A673 (cell line): ENCODE measurements at regions not wholly inside any gene's neighbourhood (a gene's known extent, or its start where the extent isn't known, plus 50 kb on each side); places are given as distances from the start of the nearest gene placed in this dataset.

Experiments used
- EZH2 ChIP-seq: fragments of 200-600 bp; sonication (generic); IDR thresholded peaks from 2 replicates; pipeline ENCODE4 v1.6.1; 2017; ENCODE audit warnings: borderline replicate concordance, low read depth, mild to moderate bottlenecking, mixed read lengths, antibody characterized with exemption, low read length; ENCODE audit not compliant: poor library complexity, severe bottlenecking
- TF ChIP-seq, protein P1 (sequence below): fragments of 300-800, 200-600 bp; sonication (generic); conservative IDR thresholded peaks from 2 replicates; pipeline ENCODE4 v1.5.1; 2017; ENCODE audit warnings: low read depth, mild to moderate bottlenecking, antibody characterized with exemption, low read length, moderate library complexity, mixed read lengths

DNA sequence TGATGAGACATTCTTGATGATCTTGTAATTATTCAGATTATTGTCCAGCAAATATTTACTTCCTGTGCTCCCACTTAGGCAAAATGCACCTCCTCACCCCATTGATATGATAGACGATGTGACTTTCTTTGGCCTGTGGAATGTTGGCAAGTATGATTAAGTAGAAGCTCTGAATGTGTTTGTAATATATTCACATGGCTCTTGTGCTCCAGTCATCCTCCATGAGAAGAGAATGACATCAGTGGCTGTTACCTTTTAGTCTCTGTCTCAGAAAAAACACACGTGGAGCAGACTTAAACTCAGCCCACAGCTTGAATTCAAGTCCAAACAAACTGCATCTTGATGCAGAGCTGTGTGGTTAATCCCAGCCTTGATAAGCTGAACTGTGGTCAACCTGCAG, 984.3 kb upstream of the FBXO33 start:
- TF ChIP-seq, protein P1, sequence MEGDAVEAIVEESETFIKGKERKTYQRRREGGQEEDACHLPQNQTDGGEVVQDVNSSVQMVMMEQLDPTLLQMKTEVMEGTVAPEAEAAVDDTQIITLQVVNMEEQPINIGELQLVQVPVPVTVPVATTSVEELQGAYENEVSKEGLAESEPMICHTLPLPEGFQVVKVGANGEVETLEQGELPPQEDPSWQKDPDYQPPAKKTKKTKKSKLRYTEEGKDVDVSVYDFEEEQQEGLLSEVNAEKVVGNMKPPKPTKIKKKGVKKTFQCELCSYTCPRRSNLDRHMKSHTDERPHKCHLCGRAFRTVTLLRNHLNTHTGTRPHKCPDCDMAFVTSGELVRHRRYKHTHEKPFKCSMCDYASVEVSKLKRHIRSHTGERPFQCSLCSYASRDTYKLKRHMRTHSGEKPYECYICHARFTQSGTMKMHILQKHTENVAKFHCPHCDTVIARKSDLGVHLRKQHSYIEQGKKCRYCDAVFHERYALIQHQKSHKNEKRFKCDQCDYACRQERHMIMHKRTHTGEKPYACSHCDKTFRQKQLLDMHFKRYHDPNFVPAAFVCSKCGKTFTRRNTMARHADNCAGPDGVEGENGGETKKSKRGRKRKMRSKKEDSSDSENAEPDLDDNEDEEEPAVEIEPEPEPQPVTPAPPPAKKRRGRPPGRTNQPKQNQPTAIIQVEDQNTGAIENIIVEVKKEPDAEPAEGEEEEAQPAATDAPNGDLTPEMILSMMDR, result no peak
- TF ChIP-seq EZH2, result no peak
